ENCODE measurements at regions not wholly inside any gene's neighbourhood (a gene's known extent, or its start where the extent isn't known, plus 50 kb on each side); places are given as distances from the start of the nearest gene placed in this dataset.
"Not testable (repeated sequence)": the region's sequence is repeated elsewhere in the genome, so short reads cannot be mapped to it uniquely, and the experiment has no call there.

DNA sequence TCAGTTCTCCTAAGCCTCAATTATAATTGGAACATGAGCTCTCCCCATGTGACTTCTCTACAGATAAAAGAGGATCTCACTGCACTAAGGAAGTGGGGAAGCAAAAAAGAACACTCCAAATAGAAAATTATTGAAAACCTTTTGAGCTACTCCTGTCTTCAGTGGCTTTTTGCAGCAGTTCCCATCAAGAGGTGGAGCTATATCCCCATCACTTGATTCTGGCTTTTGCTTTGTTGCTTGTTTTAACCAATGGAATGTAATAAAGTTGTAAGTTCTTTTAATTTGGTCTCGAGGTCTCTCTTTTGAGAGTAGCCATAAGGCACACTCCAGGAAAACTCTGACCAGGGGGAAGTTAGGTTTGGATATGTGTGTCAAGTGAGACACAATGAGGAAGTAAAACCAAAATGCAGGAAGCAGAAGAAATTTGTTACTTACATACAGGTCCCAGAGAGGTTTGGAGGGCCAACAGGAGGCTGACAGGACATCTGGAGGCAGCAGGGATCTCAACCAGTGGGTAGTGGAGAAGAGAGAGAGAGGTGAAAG, 569.4 kb downstream of the HTR7 start:
- Histone ChIP-seq H3K9ac (ENCODE audit: low read depth in 1 of 2, low read length in 2 of 2) (no peak overlapping the region), H3K4me3 (ENCODE audit: low read depth in 1 of 3, low read length in 3 of 3) (no peak overlapping the region), H3K27ac (ENCODE audit: low read depth in 1 of 2, low read length in 2 of 2) (no peak overlapping the region), H3K27me3 (ENCODE audit: control insufficient read depth in 4 of 4, insufficient read depth in 4 of 4, low read length in 3 of 4) (no peaks in the 10 kb centered on the region), H3K9me3 (ENCODE audit: control insufficient read depth in 4 of 4, low read length in 3 of 4) (no peaks in the 10 kb centered on the region), H3K36me3 (ENCODE audit: control insufficient read depth in 4 of 4, insufficient read depth in 3 of 4, low read depth in 1 of 4, low read length in 3 of 4) (no peaks in the 10 kb centered on the region), H3K4me1 (ENCODE audit: control insufficient read depth in 4 of 4, insufficient read depth in 4 of 4, low read length in 3 of 4) (no peaks in the 10 kb centered on the region)
- no peak for TF ChIP-seq YY1 (IDR thresholded peaks at IDR 0.05)
- peak; percentile 46 to 47 for TF ChIP-seq RAD21 (IDR thresholded peaks at IDR 0.05)
- no peak for DNase-seq (ENCODE audit: low spot score)
- WGBS = 35% methylated on average over 1 of the region's 1 CpG

DNA sequence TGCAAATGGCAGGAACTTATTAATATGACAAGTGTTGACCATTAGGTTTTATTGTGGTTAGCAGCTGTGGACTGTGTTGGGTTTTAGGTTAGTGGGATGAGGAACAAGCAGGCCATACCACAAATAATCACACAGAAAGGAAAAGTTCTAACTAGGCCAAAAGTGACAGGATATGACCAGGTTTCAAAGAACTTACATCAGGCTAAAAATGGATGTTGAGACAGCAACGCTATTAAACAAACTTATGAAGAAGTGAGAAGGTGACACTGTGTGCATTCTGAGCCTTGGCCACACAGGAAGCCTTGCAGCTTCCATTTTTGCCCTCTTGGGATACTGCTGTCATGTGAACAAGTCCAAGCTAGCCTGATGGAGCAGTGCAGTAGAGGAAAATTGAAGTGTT, 568.8 kb downstream of the HTR7 start:
- H3K4me3 ChIP-seq (ENCODE audit: low read depth in 1 of 3, low read length in 3 of 3) = no peak overlapping the region
- no peak overlapping the region for H3K27ac ChIP-seq (ENCODE audit: low read depth in 1 of 2, low read length in 2 of 2)
- WGBS = 50% methylated on average over 1 of the region's 1 CpG
- TF ChIP-seq, protein P1, sequence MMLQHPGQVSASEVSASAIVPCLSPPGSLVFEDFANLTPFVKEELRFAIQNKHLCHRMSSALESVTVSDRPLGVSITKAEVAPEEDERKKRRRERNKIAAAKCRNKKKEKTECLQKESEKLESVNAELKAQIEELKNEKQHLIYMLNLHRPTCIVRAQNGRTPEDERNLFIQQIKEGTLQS (IDR thresholded peaks at IDR 0.05) = no peak
- TF ChIP-seq FOXA2 (IDR thresholded peaks at IDR 0.05) (no peak), FOXA1 (IDR thresholded peaks at IDR 0.05) (no peak), NR2F2 (IDR thresholded peaks at IDR 0.05) (no peak), GABPA (IDR thresholded peaks at IDR 0.05 in 1 of 2, conservative IDR thresholded peaks at IDR 0.05 in 1 of 2) (no peak), EGR1 (IDR thresholded peaks at IDR 0.05; ENCODE audit: low read depth in 2 of 2) (no peak), JUND (IDR thresholded peaks at IDR 0.05) (no peak), YY1 (IDR thresholded peaks at IDR 0.05) (no peak)
- TF ChIP-seq, protein P2, sequence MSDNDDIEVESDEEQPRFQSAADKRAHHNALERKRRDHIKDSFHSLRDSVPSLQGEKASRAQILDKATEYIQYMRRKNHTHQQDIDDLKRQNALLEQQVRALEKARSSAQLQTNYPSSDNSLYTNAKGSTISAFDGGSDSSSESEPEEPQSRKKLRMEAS (IDR thresholded peaks at IDR 0.05) = no peak
- no peaks in the 10 kb centered on the region for H3K27me3 ChIP-seq (ENCODE audit: control insufficient read depth in 4 of 4, insufficient read depth in 4 of 4, low read length in 3 of 4)
- H3K4me1 ChIP-seq (ENCODE audit: control insufficient read depth in 4 of 4, insufficient read depth in 4 of 4, low read length in 3 of 4) = no peaks in the 10 kb centered on the region
- H3K9ac ChIP-seq (ENCODE audit: low read depth in 1 of 2, low read length in 2 of 2) = no peak overlapping the region
- no peaks in the 10 kb centered on the region for H3K36me3 ChIP-seq (ENCODE audit: control insufficient read depth in 4 of 4, insufficient read depth in 3 of 4, low read depth in 1 of 4, low read length in 3 of 4)
- DNase-seq (ENCODE audit: low spot score) = no peak
- H3K9me3 ChIP-seq (ENCODE audit: control insufficient read depth in 4 of 4, low read length in 3 of 4) = no peaks in the 10 kb centered on the region

DNA sequence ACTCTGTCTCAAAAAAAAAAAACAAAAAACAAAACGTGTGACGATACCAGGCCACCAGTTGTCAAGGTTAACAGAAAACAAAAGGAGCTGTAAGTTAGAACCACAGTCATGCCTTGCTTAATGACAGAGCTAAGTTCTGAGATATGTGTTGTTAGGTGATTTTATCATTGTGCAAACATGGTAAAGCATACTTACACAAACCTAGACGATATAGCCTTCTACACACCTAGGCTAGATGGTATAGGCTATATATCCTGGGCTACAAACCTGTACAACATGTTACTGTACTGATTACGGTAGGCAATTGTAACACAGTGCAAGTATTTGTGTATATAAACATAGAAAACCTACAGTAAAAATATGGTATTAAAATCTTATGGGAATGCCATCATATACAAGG, 564.2 kb downstream of the HTR7 start:
- DNase-seq (ENCODE audit: low spot score) = no peak
- whole genome bisulfite sequencing = 56% methylated on average over 4 of the region's 4 CpGs
- Histone ChIP-seq H3K4me3 (ENCODE audit: low read depth in 1 of 3, low read length in 3 of 3) (no peak overlapping the region), H3K9ac (ENCODE audit: low read depth in 1 of 2, low read length in 2 of 2) (no peak overlapping the region), H3K36me3 (ENCODE audit: control insufficient read depth in 4 of 4, insufficient read depth in 3 of 4, low read depth in 1 of 4, low read length in 3 of 4) (no peaks in the 10 kb centered on the region), H3K27ac (ENCODE audit: low read depth in 1 of 2, low read length in 2 of 2) (no peak overlapping the region), H3K9me3 (ENCODE audit: control insufficient read depth in 4 of 4, low read length in 3 of 4) (no peaks in the 10 kb centered on the region), H3K4me1 (ENCODE audit: control insufficient read depth in 4 of 4, insufficient read depth in 4 of 4, low read length in 3 of 4) (no peaks in the 10 kb centered on the region), H3K27me3 (ENCODE audit: control insufficient read depth in 4 of 4, insufficient read depth in 4 of 4, low read length in 3 of 4) (no peaks in the 10 kb centered on the region)
- TF ChIP-seq SP1 (IDR thresholded peaks at IDR 0.05) (no peak), EGR1 (IDR thresholded peaks at IDR 0.05; ENCODE audit: low read depth in 2 of 2) (no peak), FOXA2 (IDR thresholded peaks at IDR 0.05) (no peak)

DNA sequence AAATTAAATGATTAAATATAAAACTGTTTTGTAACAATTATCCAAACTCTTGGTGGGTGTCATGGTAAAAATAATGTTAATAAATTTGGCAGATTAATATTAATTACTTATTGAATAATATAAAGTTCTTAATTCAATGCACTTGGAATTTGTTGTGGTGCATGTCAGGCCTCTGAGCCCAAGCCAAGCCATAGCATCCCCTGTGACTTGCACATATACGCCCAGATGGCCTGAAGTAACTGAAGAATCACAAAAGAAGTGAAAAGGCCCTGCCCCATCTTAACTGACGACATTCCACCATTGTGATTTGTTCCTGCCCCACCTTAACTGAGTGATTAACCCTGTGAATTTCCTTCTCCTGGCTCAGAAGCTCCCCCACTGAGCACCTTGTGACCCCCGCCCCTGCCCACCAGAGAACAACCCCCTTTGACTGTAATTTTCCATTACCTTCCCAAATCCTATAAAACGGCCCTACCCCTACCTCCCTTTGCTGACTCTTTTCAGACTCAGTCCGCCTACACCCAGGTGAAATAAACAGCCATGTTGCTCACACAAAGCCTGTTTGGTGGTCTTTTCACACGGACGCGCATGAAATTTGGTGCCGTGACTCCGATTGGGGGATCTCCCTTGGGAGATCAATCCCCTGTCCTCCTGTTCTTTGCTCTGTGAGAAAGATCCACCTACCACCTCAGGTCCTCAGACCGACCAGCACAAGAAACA, 562.9 kb downstream of the HTR7 start:
- not testable (repeated sequence) for DNase-seq (ENCODE audit: low spot score); H3K4me1 ChIP-seq (ENCODE audit: control insufficient read depth in 4 of 4, insufficient read depth in 4 of 4, low read length in 3 of 4); H3K36me3 ChIP-seq (ENCODE audit: control insufficient read depth in 4 of 4, insufficient read depth in 3 of 4, low read depth in 1 of 4, low read length in 3 of 4); H3K4me3 ChIP-seq (ENCODE audit: low read depth in 1 of 3, low read length in 3 of 3); H3K27ac ChIP-seq (ENCODE audit: low read depth in 1 of 2, low read length in 2 of 2); H3K9me3 ChIP-seq (ENCODE audit: control insufficient read depth in 4 of 4, low read length in 3 of 4); H3K27me3 ChIP-seq (ENCODE audit: control insufficient read depth in 4 of 4, insufficient read depth in 4 of 4, low read length in 3 of 4); H3K9ac ChIP-seq (ENCODE audit: low read depth in 1 of 2, low read length in 2 of 2)
- WGBS = 85% methylated on average over 11 of the region's 11 CpGs

DNA sequence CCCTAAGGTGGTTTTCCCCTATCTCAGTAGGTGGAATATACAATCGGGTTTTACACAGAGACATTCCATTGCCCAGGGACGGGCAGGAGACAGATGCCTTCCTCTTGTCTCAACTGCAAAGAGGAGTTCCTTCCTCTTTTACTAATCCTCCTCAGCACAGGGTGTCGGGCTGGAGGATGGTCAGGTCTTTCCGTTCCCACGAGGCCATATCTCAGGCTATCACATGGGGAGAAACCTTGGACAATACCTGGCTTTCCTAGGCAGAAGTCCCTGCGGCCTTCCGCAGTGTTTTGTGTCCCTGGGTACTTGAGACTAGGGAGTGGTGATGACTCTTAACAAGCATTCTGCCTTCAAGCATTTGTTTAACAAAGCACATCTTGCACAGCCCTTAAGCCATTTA, 555.8 kb downstream of the HTR7 start:
- not testable (repeated sequence) for H3K27me3 ChIP-seq (ENCODE audit: control insufficient read depth in 4 of 4, insufficient read depth in 4 of 4, low read length in 3 of 4); H3K9me3 ChIP-seq (ENCODE audit: control insufficient read depth in 4 of 4, low read length in 3 of 4); H3K27ac ChIP-seq (ENCODE audit: low read depth in 1 of 2, low read length in 2 of 2); H3K4me3 ChIP-seq (ENCODE audit: low read depth in 1 of 3, low read length in 3 of 3); DNase-seq (ENCODE audit: low spot score); H3K9ac ChIP-seq (ENCODE audit: low read depth in 1 of 2, low read length in 2 of 2); H3K4me1 ChIP-seq (ENCODE audit: control insufficient read depth in 4 of 4, insufficient read depth in 4 of 4, low read length in 3 of 4); H3K36me3 ChIP-seq (ENCODE audit: control insufficient read depth in 4 of 4, insufficient read depth in 3 of 4, low read depth in 1 of 4, low read length in 3 of 4)
- 39% methylated on average over 7 of the region's 7 CpGs for WGBS
